B cell (primary cell): ENCODE measurements at regions not wholly inside any gene's neighbourhood (a gene's known extent, or its start where the extent isn't known, plus 50 kb on each side); places are given as distances from the start of the nearest gene placed in this dataset.

ENCODE experiments used
- ATAC-seq: fragments of 200-7000 bp; cut with Tn5 transposase; one replicate; pipeline ENCODE4 v1.10.0; 2021; ENCODE audit warnings: low read depth, mild to moderate bottlenecking, moderate number of reproducible peaks, moderate library complexity
- CTCF ChIA-PET: fragments of 350-600 bp; sonication (Branson Sonifier 250); formaldehyde crosslinking; loops from one replicate; lab custom pipeline; 2021; ENCODE audit warnings: antibody characterized with exemption, inconsistent platforms; lab: Charles Lee
- POLR2A ChIA-PET: fragments of 350-600 bp; sonication (Branson Sonifier 250); formaldehyde crosslinking; loops from one replicate; lab custom pipeline; 2021; ENCODE audit warnings: antibody characterized with exemption; lab: Charles Lee
- DNase-seq: peaks from one replicate; pipeline ENCODE4 v3.0.0; 2013
- H2AFZ ChIP-seq: 2 replicates; pipeline ENCODE4 v1.6.1; 2012; ENCODE audit warnings: mild to moderate bottlenecking, low read depth, low read length; ENCODE audit not compliant: insufficient read depth, poor library complexity, severe bottlenecking
- H3K27ac ChIP-seq, 2 donors: 1 replicate in 1 of 2; 2 replicates in 1 of 2; pipeline ENCODE4 v1.5.1; 2012 to 2013; ENCODE audit warnings: low read length in 2 of 2, mild to moderate bottlenecking in 2 of 2, moderate library complexity in 1 of 2
- H3K27me3 ChIP-seq, 4 experiments: fragments of 200-600 bp in 1 of 4; sonication (generic) in 1 of 4; replicated peaks in 1 of 4; 1 replicate in 2 of 4; 2 replicates in 2 of 4; pipeline versions ENCODE4 v1.6.1 to v1.7.0; 2013 to 2016; ENCODE audit warnings: low read length in 3 of 4, mild to moderate bottlenecking in 2 of 4, mixed read lengths in 1 of 4, moderate library complexity in 1 of 4; ENCODE audit not compliant: insufficient read depth in 4 of 4, control insufficient read depth in 3 of 4; ENCODE audit errors: control extremely low read depth in 1 of 4
- H3K36me3 ChIP-seq, 2 experiments: replicated peaks in 1 of 2; 1 replicate in 1 of 2; 2 replicates in 1 of 2; pipeline versions ENCODE4 v1.6.1 to v1.7.1; 2013; ENCODE audit warnings: low read length in 1 of 2; ENCODE audit not compliant: insufficient read depth in 2 of 2, control insufficient read depth in 1 of 2; ENCODE audit errors: control extremely low read depth in 1 of 2, extremely low read depth in 1 of 2
- H3K4me1 ChIP-seq, 2 donors: fragments of 200-600 bp in 1 of 2; sonication (generic) in 1 of 2; 1 replicate in 1 of 2; 2 replicates in 1 of 2; pipeline versions ENCODE4 v1.5.1 to v1.6.1; 2013 to 2017; ENCODE audit warnings: low read length in 2 of 2; ENCODE audit not compliant: control insufficient read depth in 2 of 2, insufficient read depth in 2 of 2
- H3K4me2 ChIP-seq: replicated peaks from 2 replicates; pipeline ENCODE3; 2012; ENCODE audit warnings: mild to moderate bottlenecking, low read depth, low read length; ENCODE audit not compliant: poor library complexity, severe bottlenecking
- H3K4me3 ChIP-seq, 5 experiments: fragments of 200-600 bp in 1 of 5; sonication (generic) in 1 of 5; 1 replicate in 3 of 5; 2 replicates in 2 of 5; pipeline versions ENCODE4 v1.5.1 to v1.7.0; 2011 to 2016; ENCODE audit warnings: low read length in 4 of 5, mild to moderate bottlenecking in 4 of 5, low read depth in 2 of 5, control low read depth in 1 of 5, moderate library complexity in 1 of 5; ENCODE audit not compliant: insufficient read depth in 1 of 5; ENCODE audit errors: control extremely low read depth in 1 of 5, extremely low read depth in 1 of 5
- H3K79me2 ChIP-seq: fragments of 200-600 bp; sonication (generic); one replicate; pipeline ENCODE4 v1.6.0; 2016; ENCODE audit warnings: low read length; ENCODE audit not compliant: control insufficient read depth, insufficient read depth
- H3K9ac ChIP-seq: fragments of 200-600 bp; sonication (generic); 2 replicates; pipeline ENCODE4 v1.6.1; 2017; ENCODE audit warnings: mild to moderate bottlenecking, low read length, moderate library complexity
- H3K9me3 ChIP-seq, 3 donors: one replicate each; pipeline versions ENCODE4 v1.6.1 to v1.7.1; 2013; ENCODE audit warnings: low read length in 2 of 3; ENCODE audit not compliant: control insufficient read depth in 2 of 3, insufficient read depth in 1 of 3; ENCODE audit errors: control extremely low read depth in 1 of 3
- H4K20me1 ChIP-seq: 2 replicates; pipeline ENCODE4 v1.6.0; 2012; ENCODE audit warnings: mild to moderate bottlenecking, low read length; ENCODE audit not compliant: insufficient read depth, control insufficient read depth, poor library complexity, severe bottlenecking
- H3K27ac Mint-ChIP-seq: one replicate; pipeline ENCODE4 v1.8.0; 2021; ENCODE audit warnings: mixed read lengths
- H3K27me3 Mint-ChIP-seq: one replicate; pipeline ENCODE4 v1.8.0; 2021; ENCODE audit warnings: mixed read lengths
- H3K4me1 Mint-ChIP-seq: one replicate; pipeline ENCODE4 v1.8.0; 2021; ENCODE audit warnings: mixed read lengths
- H3K4me3 Mint-ChIP-seq: one replicate; pipeline ENCODE4 v1.8.0; 2021; ENCODE audit warnings: mixed read lengths
- H3K9me3 Mint-ChIP-seq: one replicate; pipeline ENCODE4 v1.8.0; 2022; ENCODE audit warnings: mixed read lengths; ENCODE audit not compliant: insufficient read depth
- EZH2 ChIP-seq: IDR thresholded peaks from 2 replicates; pipeline ENCODE4 v1.6.1; 2012; ENCODE audit warnings: borderline replicate concordance, low read depth, mild to moderate bottlenecking, moderate library complexity, low read length; ENCODE audit not compliant: insufficient read depth, poor library complexity, severe bottlenecking
- WGBS: methylation state at CpG from one replicate; pipeline ENCODE4 v1.1.5; 2013; ENCODE audit warnings: missing lambda C conversion rate; ENCODE audit not compliant: insufficient coverage; 5-methylcytosine and 5-hydroxymethylcytosine counted together
- intact Hi-C: fragments of 100-400 bp; cut with micrococcal nuclease; formaldehyde crosslinking; loops from one replicate; pipeline ENCODE4 v1.10.0; 2022
- TF ChIP-seq, protein P1 (sequence below): fragments of 200-600 bp; IDR thresholded peaks from one replicate; pipeline ENCODE4 v1.8.0; 2022; ENCODE audit warnings: antibody characterized with exemption, mild to moderate bottlenecking

DNA sequence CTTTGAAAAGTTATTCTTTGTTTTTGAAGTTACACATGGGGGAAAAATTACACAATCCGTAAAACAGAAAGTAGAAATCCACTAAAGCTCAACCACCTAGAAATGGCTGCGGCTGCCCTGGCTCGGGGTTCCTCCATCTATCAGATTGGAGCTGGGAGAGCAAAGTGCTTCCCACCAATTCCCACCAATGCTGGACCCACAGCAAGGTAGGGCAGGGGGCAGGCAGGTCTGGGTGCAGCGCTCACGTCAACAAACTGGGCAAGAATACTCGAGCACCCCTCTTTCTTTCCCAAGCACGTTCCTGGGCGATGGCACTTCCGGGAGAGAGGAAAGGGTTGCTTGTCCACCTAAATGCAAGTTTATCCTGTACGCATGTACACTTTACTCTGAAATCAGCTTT, 217.6 kb downstream of the NDUFA10 start:
- H3K4me3 Mint-ChIP-seq = no peak overlapping the region
- POLR2A ChIA-PET = no interaction called here
- Histone ChIP-seq H4K20me1 (no peaks in the 10 kb centered on the region), H3K79me2 (no peaks in the 10 kb centered on the region), H3K4me2 (no peak overlapping the region), H3K9me3 (no peaks in the 10 kb centered on the region), H2AFZ (no peak overlapping the region), H3K4me1 (no peaks in the 10 kb centered on the region), H3K27ac (no peak overlapping the region), H3K9ac (no peak overlapping the region), H3K27me3 (no peaks in the 10 kb centered on the region), H3K4me3 (no peak overlapping the region), H3K36me3 (no peaks in the 10 kb centered on the region)
- DNase-seq = no peak
- no peaks in the 10 kb centered on the region for H3K27me3 Mint-ChIP-seq
- intact Hi-C loops = no loop called here
- no peaks in the 10 kb centered on the region for H3K4me1 Mint-ChIP-seq
- ATAC-seq = no peak
- CTCF ChIA-PET = no interaction called here
- H3K27ac Mint-ChIP-seq = no peak overlapping the region
- no peaks in the 10 kb centered on the region for H3K9me3 Mint-ChIP-seq
- 100% methylated on average over 6 of the region's 10 CpGs for WGBS
- no peak for TF ChIP-seq EZH2
- TF ChIP-seq, protein P1, sequence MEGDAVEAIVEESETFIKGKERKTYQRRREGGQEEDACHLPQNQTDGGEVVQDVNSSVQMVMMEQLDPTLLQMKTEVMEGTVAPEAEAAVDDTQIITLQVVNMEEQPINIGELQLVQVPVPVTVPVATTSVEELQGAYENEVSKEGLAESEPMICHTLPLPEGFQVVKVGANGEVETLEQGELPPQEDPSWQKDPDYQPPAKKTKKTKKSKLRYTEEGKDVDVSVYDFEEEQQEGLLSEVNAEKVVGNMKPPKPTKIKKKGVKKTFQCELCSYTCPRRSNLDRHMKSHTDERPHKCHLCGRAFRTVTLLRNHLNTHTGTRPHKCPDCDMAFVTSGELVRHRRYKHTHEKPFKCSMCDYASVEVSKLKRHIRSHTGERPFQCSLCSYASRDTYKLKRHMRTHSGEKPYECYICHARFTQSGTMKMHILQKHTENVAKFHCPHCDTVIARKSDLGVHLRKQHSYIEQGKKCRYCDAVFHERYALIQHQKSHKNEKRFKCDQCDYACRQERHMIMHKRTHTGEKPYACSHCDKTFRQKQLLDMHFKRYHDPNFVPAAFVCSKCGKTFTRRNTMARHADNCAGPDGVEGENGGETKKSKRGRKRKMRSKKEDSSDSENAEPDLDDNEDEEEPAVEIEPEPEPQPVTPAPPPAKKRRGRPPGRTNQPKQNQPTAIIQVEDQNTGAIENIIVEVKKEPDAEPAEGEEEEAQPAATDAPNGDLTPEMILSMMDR = no peak

DNA sequence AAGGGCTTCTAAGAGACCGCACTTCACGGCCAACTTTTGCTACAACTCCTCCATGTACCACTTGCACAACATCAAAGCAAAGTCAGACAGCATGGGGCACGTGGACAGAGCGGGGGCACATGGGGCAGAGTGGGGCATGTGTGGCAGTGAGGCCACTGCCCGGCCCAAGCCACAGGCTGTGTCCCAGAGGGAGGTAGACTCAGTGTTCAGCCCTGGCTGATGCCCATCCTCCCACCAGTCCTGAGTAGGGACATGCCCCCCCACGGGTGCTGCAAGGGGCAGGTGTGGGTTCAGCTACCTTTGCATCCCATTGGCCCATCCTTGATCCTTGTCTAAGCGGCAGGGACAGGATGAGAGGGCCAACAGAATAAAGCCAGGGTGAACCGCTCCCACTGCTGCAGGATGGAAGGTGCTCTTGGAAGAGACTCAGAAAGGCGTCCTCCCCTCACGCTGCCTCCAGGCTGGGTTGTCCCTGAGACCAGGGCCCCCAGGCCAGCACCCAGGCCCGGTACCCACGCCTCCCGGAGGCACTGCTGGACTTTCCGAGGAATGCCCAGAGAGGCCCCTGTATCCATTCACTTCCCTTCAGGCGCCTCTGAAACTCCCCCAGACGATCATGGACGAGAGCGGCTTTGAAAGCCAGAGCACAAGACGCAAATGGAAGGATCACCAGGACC, 218.2 kb downstream of the NDUFA10 start:
- CTCF ChIA-PET = no interaction called here

More for the DNA sequence above, 218.2 kb downstream of the NDUFA10 start:
- no peaks in the 10 kb centered on the region for H3K79me2 ChIP-seq
- no peak overlapping the region for H3K27ac ChIP-seq
- H3K9me3 ChIP-seq = no peaks in the 10 kb centered on the region
- no peak overlapping the region for H3K9ac ChIP-seq
- no peaks in the 10 kb centered on the region for H3K27me3 ChIP-seq
- ATAC-seq (no peak), DNase-seq (no peak)
- no peaks in the 10 kb centered on the region for H3K4me1 ChIP-seq
- H3K9me3 Mint-ChIP-seq = no peaks in the 10 kb centered on the region
- no peak overlapping the region for H3K4me2 ChIP-seq
- H3K4me3 Mint-ChIP-seq = no peak overlapping the region
- no peak overlapping the region for H3K27ac Mint-ChIP-seq
- 85% methylated on average over 14 of the region's 19 CpGs for WGBS
- intact Hi-C loops = no loop called here
- H4K20me1 ChIP-seq = no peaks in the 10 kb centered on the region
- no peak overlapping the region for H2AFZ ChIP-seq
- no peaks in the 10 kb centered on the region for H3K4me1 Mint-ChIP-seq
- POLR2A ChIA-PET = no interaction called here
- H3K27me3 Mint-ChIP-seq = no peaks in the 10 kb centered on the region
- no peaks in the 10 kb centered on the region for H3K36me3 ChIP-seq
- no peak overlapping the region for H3K4me3 ChIP-seq
- TF ChIP-seq, protein P1 = no peak
- TF ChIP-seq EZH2 = no peak
